Neutrophil (primary cell): ENCODE measurements at regions not wholly inside any gene's neighbourhood (a gene's known extent, or its start where the extent isn't known, plus 50 kb on each side); places are given as distances from the start of the nearest gene placed in this dataset.

ENCODE experiments used
- H3K27ac ChIP-seq: fragments of 200-600 bp; sonication (generic); 2 replicates; pipeline ENCODE4 v1.5.1; 2016; ENCODE audit warnings: mild to moderate bottlenecking, moderate library complexity
- H3K27me3 ChIP-seq: fragments of 200-600 bp; sonication (generic); 2 replicates; pipeline ENCODE4 v1.6.0; 2016; ENCODE audit warnings: mild to moderate bottlenecking
- H3K36me3 ChIP-seq: fragments of 200-600 bp; sonication (generic); 2 replicates; pipeline ENCODE4 v1.5.1; 2017
- H3K4me1 ChIP-seq, 2 experiments: fragments of 200-600 bp in 1 of 2; sonication (generic) in 1 of 2; 1 replicate in 1 of 2; 2 replicates in 1 of 2; pipeline versions ENCODE4 v1.5.1 to v1.6.1; 2013 to 2016; ENCODE audit warnings: low read depth in 1 of 2, low read length in 1 of 2, mild to moderate bottlenecking in 1 of 2, moderate library complexity in 1 of 2; ENCODE audit not compliant: control insufficient read depth in 1 of 2, insufficient read depth in 1 of 2
- H3K4me3 ChIP-seq, 2 experiments: fragments of 200-600 bp in 1 of 2; sonication (generic) in 1 of 2; 1 replicate in 1 of 2; 2 replicates in 1 of 2; pipeline ENCODE4 v1.5.1; 2013 to 2016; ENCODE audit warnings: low read depth in 1 of 2, low read length in 1 of 2, mild to moderate bottlenecking in 1 of 2, moderate library complexity in 1 of 2
- H3K9me3 ChIP-seq: fragments of 200-600 bp; sonication (generic); 2 replicates; pipeline ENCODE4 v1.5.1; 2016
- TF ChIP-seq, protein P1 (sequence below): fragments of 200-600 bp; sonication (generic); IDR thresholded peaks from 2 replicates; pipeline ENCODE4 v1.5.1; 2016; ENCODE audit warnings: antibody characterized with exemption

- TF ChIP-seq, protein P1, sequence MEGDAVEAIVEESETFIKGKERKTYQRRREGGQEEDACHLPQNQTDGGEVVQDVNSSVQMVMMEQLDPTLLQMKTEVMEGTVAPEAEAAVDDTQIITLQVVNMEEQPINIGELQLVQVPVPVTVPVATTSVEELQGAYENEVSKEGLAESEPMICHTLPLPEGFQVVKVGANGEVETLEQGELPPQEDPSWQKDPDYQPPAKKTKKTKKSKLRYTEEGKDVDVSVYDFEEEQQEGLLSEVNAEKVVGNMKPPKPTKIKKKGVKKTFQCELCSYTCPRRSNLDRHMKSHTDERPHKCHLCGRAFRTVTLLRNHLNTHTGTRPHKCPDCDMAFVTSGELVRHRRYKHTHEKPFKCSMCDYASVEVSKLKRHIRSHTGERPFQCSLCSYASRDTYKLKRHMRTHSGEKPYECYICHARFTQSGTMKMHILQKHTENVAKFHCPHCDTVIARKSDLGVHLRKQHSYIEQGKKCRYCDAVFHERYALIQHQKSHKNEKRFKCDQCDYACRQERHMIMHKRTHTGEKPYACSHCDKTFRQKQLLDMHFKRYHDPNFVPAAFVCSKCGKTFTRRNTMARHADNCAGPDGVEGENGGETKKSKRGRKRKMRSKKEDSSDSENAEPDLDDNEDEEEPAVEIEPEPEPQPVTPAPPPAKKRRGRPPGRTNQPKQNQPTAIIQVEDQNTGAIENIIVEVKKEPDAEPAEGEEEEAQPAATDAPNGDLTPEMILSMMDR, result no peak
- Histone ChIP-seq H3K27me3 (no peaks in the 10 kb centered on the region), H3K4me3 (no peak overlapping the region), H3K36me3 (no peaks in the 10 kb centered on the region), H3K4me1 (no peaks in the 10 kb centered on the region), H3K9me3 (peaks cover 4% of the 10 kb centered on the region), H3K27ac (no peak overlapping the region)
Observed at GRCh38 chr6:141218583-141218982, 914.1 kb upstream of the GJE1 start.

GRCh38 chr6:141216726-141217125 lies 916.0 kb upstream of the GJE1 start:
- no peak overlapping the region for H3K27ac ChIP-seq
- H3K27me3 ChIP-seq, result no peaks in the 10 kb centered on the region
- H3K36me3 ChIP-seq, result no peaks in the 10 kb centered on the region
- no peak overlapping the region for H3K4me3 ChIP-seq
- TF ChIP-seq, protein P1, result no peak
- H3K4me1 ChIP-seq, result no peaks in the 10 kb centered on the region
- H3K9me3 ChIP-seq, result peaks cover 4% of the 10 kb centered on the region

GRCh38 chr6:141212296-141212695 lies 920.4 kb upstream of the GJE1 start:
- TF ChIP-seq, protein P1, result no peak
- H3K36me3 ChIP-seq, result no peaks in the 10 kb centered on the region
- H3K4me3 ChIP-seq, result no peak overlapping the region
- no peaks in the 10 kb centered on the region for H3K4me1 ChIP-seq
- H3K27me3 ChIP-seq, result no peaks in the 10 kb centered on the region
- peaks cover 4% of the 10 kb centered on the region for H3K9me3 ChIP-seq
- H3K27ac ChIP-seq, result no peak overlapping the region

- no peaks in the 10 kb centered on the region for H3K27me3 ChIP-seq
- TF ChIP-seq, protein P1, result no peak
- H3K4me3 ChIP-seq, result no peak overlapping the region
- H3K9me3 ChIP-seq, result peaks cover 4% of the 10 kb centered on the region
- no peaks in the 10 kb centered on the region for H3K36me3 ChIP-seq
- H3K27ac ChIP-seq, result no peak overlapping the region
- H3K4me1 ChIP-seq, result no peaks in the 10 kb centered on the region
Observed at GRCh38 chr6:141211845-141212244, 920.9 kb upstream of the GJE1 start.

- Histone ChIP-seq H3K4me1 (no peaks in the 10 kb centered on the region), H3K36me3 (no peaks in the 10 kb centered on the region), H3K27ac (no peak overlapping the region), H3K4me3 (no peak overlapping the region), H3K9me3 (peaks cover 4% of the 10 kb centered on the region), H3K27me3 (no peaks in the 10 kb centered on the region)
- TF ChIP-seq, protein P1, result no peak
Observed at GRCh38 chr6:141210901-141211300, 921.8 kb upstream of the GJE1 start.

- TF ChIP-seq, protein P1, result no peak
Observed at GRCh38 chr6:141209890-141210289, 922.8 kb upstream of the GJE1 start.

More at GRCh38 chr6:141209890-141210289, 922.8 kb upstream of the GJE1 start:
- Histone ChIP-seq H3K27ac (no peak overlapping the region), H3K27me3 (no peaks in the 10 kb centered on the region), H3K9me3 (peaks cover 4% of the 10 kb centered on the region), H3K4me3 (no peak overlapping the region), H3K36me3 (no peaks in the 10 kb centered on the region), H3K4me1 (no peaks in the 10 kb centered on the region)
